GM23248 (cell line): ENCODE measurements at regions not wholly inside any gene's neighbourhood (a gene's known extent, or its start where the extent isn't known, plus 50 kb on each side); places are given as distances from the start of the nearest gene placed in this dataset.

Experiments
- EZH2 ChIP-seq: fragments of 200-600 bp; sonication (generic); IDR thresholded peaks from 2 replicates; pipeline ENCODE4 v1.6.1; 2018; ENCODE audit warnings: antibody characterized with exemption, mild to moderate bottlenecking; ENCODE audit not compliant: insufficient read depth, poor library complexity, severe bottlenecking
- EZH2phosphoT487 ChIP-seq: fragments of 200-600 bp; sonication (generic); IDR thresholded peaks from 2 replicates; pipeline ENCODE4 v1.6.1; 2018; ENCODE audit warnings: antibody characterized with exemption, moderate library complexity, mild to moderate bottlenecking, low read depth; ENCODE audit not compliant: insufficient read depth

DNA sequence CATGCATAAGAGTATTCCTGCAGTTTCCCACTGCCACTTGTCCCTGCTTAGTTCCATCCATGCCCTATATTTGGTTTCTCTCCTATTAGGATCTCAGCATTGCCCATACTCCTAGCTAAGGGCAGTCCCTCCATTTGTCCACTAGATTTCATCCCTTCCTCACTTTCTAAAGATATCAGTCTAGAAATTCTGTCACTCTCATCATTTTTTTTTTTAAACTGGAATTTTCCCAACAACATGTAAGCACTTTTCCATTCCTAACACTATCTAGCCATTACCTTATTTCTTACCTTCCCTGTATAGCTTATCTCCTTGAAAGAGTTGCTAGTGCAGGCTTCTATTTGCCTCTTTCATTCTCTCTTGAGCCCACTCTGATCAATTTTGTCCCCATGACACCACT lies 312.2 kb downstream of the BTBD3 start:
- TF ChIP-seq EZH2 (no peak), EZH2phosphoT487 (no peak)
